Suprapubic skin (tissue), 4 donors: ENCODE measurements at regions not wholly inside any gene's neighbourhood (a gene's known extent, or its start where the extent isn't known, plus 50 kb on each side); places are given as distances from the start of the nearest gene placed in this dataset.

ENCODE experiments used
- DNase-seq, 2 donors: peaks; one replicate each; pipeline ENCODE4 v3.0.0-alpha.2; 2019; ENCODE audit warnings: low spot score in 2 of 2
- H3K27ac ChIP-seq: fragments of 200-600 bp; sonication (generic); one replicate; pipeline ENCODE4 v1.5.1; 2019
- H3K27me3 ChIP-seq: fragments of 200-600 bp; sonication (generic); one replicate; pipeline ENCODE4 v1.5.1; 2019
- H3K36me3 ChIP-seq: fragments of 200-600 bp; sonication (generic); one replicate; pipeline ENCODE4 v1.5.1; 2019
- H3K4me1 ChIP-seq: fragments of 200-600 bp; sonication (generic); one replicate; pipeline ENCODE4 v1.5.1; 2019
- H3K4me3 ChIP-seq: fragments of 200-600 bp; sonication (generic); one replicate; pipeline ENCODE4 v1.5.1; 2019; ENCODE audit warnings: mild to moderate bottlenecking
- H3K9me3 ChIP-seq: fragments of 200-600 bp; sonication (generic); one replicate; pipeline ENCODE4 v1.5.1; 2019
- EP300 ChIP-seq: sonication (generic); formaldehyde crosslinking; IDR thresholded peaks from one replicate; pipeline ENCODE4 v1.6.1; 2017; ENCODE audit warnings: antibody characterized with exemption
- POLR2A ChIP-seq, 2 donors: fragments of 450-650 bp; IDR thresholded peaks; one replicate each; pipeline ENCODE4 v1.6.1; 2017; ENCODE audit warnings: antibody characterized with exemption in 2 of 2, mild to moderate bottlenecking in 2 of 2, moderate library complexity in 2 of 2
- POLR2AphosphoS5 ChIP-seq, 3 donors: sonication (generic); formaldehyde crosslinking; IDR thresholded peaks; one replicate each; pipeline ENCODE4 v1.6.1; 2017; ENCODE audit warnings: antibody characterized with exemption in 3 of 3
- WGBS: methylation state at CpG from one replicate; pipeline ENCODE4 v1.1.5; 2018; 5-methylcytosine and 5-hydroxymethylcytosine counted together
- TF ChIP-seq, protein P1 (sequence below), 2 donors: fragments of 200-600 bp in 1 of 2; fragments of 450-650 bp in 1 of 2; sonication (generic) in 1 of 2; IDR thresholded peaks; one replicate each; pipeline ENCODE4 v1.5.1; 2016 to 2019; ENCODE audit warnings: antibody characterized with exemption in 2 of 2, mild to moderate bottlenecking in 1 of 2, moderate library complexity in 1 of 2

DNA sequence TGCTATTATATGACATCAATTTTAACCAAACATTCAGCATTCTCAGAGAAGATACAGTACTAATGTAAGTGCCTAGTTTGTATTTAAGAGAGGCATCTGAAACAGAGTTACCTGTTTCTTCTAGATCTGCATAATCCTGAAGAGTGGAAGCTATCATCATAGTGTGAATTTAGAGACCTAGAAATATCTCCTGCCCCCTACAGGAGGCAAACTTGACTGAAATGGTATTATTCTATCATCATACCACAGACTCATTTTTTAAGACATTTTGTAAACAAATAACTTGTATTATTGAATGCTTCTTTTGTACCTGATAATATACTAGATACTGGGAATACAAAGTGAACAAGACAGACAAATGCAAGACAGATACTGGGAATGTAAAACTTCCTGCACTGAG, 216.8 kb upstream of the RPS23 start:
- H3K27me3 ChIP-seq, result no peaks in the 10 kb centered on the region
- no peak for DNase-seq
- H3K4me3 ChIP-seq, result no peak overlapping the region
- H3K4me1 ChIP-seq, result no peaks in the 10 kb centered on the region
- no peak overlapping the region for H3K27ac ChIP-seq
- TF ChIP-seq EP300 (no peak), POLR2AphosphoS5 (IDR thresholded peaks at IDR 0.05) (no peak), POLR2A (IDR thresholded peaks at IDR 0.05) (no peak)
- TF ChIP-seq, protein P1, sequence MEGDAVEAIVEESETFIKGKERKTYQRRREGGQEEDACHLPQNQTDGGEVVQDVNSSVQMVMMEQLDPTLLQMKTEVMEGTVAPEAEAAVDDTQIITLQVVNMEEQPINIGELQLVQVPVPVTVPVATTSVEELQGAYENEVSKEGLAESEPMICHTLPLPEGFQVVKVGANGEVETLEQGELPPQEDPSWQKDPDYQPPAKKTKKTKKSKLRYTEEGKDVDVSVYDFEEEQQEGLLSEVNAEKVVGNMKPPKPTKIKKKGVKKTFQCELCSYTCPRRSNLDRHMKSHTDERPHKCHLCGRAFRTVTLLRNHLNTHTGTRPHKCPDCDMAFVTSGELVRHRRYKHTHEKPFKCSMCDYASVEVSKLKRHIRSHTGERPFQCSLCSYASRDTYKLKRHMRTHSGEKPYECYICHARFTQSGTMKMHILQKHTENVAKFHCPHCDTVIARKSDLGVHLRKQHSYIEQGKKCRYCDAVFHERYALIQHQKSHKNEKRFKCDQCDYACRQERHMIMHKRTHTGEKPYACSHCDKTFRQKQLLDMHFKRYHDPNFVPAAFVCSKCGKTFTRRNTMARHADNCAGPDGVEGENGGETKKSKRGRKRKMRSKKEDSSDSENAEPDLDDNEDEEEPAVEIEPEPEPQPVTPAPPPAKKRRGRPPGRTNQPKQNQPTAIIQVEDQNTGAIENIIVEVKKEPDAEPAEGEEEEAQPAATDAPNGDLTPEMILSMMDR (IDR thresholded peaks at IDR 0.05), result no peak
- no peaks in the 10 kb centered on the region for H3K9me3 ChIP-seq
- no peaks in the 10 kb centered on the region for H3K36me3 ChIP-seq

GRCh38 chr5:82493221-82493620, 215.1 kb upstream of the RPS23 start:
- H3K4me3 ChIP-seq, result no peak overlapping the region
- H3K36me3 ChIP-seq, result no peaks in the 10 kb centered on the region
- H3K9me3 ChIP-seq, result no peaks in the 10 kb centered on the region
- no peaks in the 10 kb centered on the region for H3K4me1 ChIP-seq
- no peak for DNase-seq
- H3K27me3 ChIP-seq, result no peaks in the 10 kb centered on the region
- no peak overlapping the region for H3K27ac ChIP-seq
- TF ChIP-seq POLR2A (IDR thresholded peaks at IDR 0.05) (no peak), POLR2AphosphoS5 (IDR thresholded peaks at IDR 0.05) (no peak), EP300 (no peak)
- TF ChIP-seq, protein P1 (IDR thresholded peaks at IDR 0.05), result no peak

DNA sequence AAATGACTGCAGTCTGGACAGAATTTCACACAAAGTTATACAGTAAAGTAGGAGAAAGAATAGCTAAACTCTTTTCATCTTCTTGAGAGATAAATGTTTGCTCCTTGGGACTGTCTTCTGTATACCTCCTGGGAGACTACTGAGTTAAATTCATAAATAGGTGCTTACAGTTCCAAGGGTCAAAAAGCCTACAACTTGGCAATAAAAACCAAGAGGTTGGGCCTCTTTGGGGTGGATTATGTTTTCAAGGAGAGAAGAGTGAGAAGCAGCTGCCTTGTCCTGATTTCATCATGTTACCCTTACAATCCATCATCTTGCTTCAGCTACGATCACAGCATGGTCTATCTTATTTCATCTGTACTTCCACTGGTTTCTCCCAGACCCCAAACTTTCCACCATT, 213.2 kb upstream of the RPS23 start:
- Histone ChIP-seq H3K4me1 (no peaks in the 10 kb centered on the region), H3K36me3 (no peaks in the 10 kb centered on the region), H3K27me3 (no peaks in the 10 kb centered on the region), H3K9me3 (no peaks in the 10 kb centered on the region), H3K4me3 (no peak overlapping the region), H3K27ac (no peak overlapping the region)
- TF ChIP-seq EP300, result no peak
- no peak for DNase-seq
- WGBS, result 86% methylated on average over 1 of the region's 1 CpG

GRCh38 chr5:82489683-82490082, 211.5 kb upstream of the RPS23 start:
- Histone ChIP-seq H3K27me3 (no peaks in the 10 kb centered on the region), H3K4me1 (no peaks in the 10 kb centered on the region), H3K4me3 (no peak overlapping the region), H3K9me3 (no peaks in the 10 kb centered on the region), H3K27ac (no peak overlapping the region), H3K36me3 (no peaks in the 10 kb centered on the region)
- WGBS, result 74% methylated on average over 1 of the region's 1 CpG
- no peak for DNase-seq
- TF ChIP-seq EP300 (no peak), POLR2A (IDR thresholded peaks at IDR 0.05) (no peak), POLR2AphosphoS5 (IDR thresholded peaks at IDR 0.05) (no peak)
- TF ChIP-seq, protein P1 (IDR thresholded peaks at IDR 0.05), result no peak

DNA sequence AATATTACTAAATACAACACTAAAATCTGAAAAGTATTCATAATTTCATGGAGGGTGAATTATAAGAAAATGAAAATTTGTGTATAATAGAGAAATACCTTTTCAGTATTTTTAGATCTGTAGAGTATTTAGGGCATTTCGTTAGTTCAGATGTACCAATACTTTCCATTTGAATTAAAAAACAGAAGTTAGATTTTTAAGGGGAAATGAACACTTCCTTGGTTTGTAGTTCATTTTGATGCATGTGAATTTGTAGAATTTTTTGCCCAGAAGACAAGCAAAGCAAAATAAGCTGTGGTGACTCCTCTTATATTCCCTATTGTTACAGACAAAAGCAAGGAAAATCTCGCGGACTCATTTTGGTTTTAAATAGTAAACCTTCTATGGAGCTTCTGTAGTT, 209.0 kb upstream of the RPS23 start:
- Histone ChIP-seq H3K27ac (no peak overlapping the region), H3K4me1 (no peaks in the 10 kb centered on the region), H3K36me3 (no peaks in the 10 kb centered on the region), H3K9me3 (no peaks in the 10 kb centered on the region), H3K4me3 (no peak overlapping the region), H3K27me3 (no peaks in the 10 kb centered on the region)
- TF ChIP-seq EP300 (no peak), POLR2A (IDR thresholded peaks at IDR 0.05) (no peak), POLR2AphosphoS5 (IDR thresholded peaks at IDR 0.05) (no peak)
- TF ChIP-seq, protein P1 (IDR thresholded peaks at IDR 0.05), result no peak
- WGBS, result 88% methylated on average over 3 of the region's 3 CpGs
- no peak for DNase-seq

DNA sequence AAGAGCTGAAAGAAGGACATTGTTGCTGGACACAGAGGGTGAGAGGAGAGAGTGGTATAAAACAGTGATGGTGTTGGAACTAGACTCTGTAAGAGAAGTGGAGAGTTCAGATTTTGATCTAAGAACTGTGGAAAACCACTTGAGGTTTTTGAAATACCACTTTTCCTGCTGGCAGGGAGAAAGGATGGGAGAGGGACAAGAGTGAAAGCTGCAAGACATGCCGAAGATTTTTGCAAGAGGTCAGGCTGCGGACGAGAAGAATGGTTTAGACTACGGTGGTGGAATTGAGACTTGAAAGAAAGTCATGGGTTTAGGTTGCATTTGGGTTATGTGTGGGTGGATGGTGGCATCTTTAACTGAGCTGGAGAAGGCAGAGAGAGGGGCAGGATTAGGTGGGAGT, 202.2 kb upstream of the RPS23 start:
- no peaks in the 10 kb centered on the region for H3K36me3 ChIP-seq
- no peaks in the 10 kb centered on the region for H3K9me3 ChIP-seq
- WGBS, result 73% methylated on average over 4 of the region's 4 CpGs

More for the DNA sequence above, 202.2 kb upstream of the RPS23 start:
- Histone ChIP-seq H3K27ac (no peak overlapping the region), H3K27me3 (no peaks in the 10 kb centered on the region), H3K4me1 (no peaks in the 10 kb centered on the region), H3K4me3 (no peak overlapping the region)
- TF ChIP-seq POLR2A (IDR thresholded peaks at IDR 0.05), result no peak
- TF ChIP-seq, protein P1 (IDR thresholded peaks at IDR 0.05), result no peak
- no peak for TF ChIP-seq EP300
- no peak for TF ChIP-seq POLR2AphosphoS5 (IDR thresholded peaks at IDR 0.05)
- no peak for DNase-seq
